ENCODE measurements at regions not wholly inside any gene's neighbourhood (a gene's known extent, or its start where the extent isn't known, plus 50 kb on each side); places are given as distances from the start of the nearest gene placed in this dataset.

GRCh38 chr6:167572841-167573271 is 248.0 kb downstream of the TTLL2 start:
- no peak for TF ChIP-seq CTCF (conservative IDR thresholded peaks at IDR 0.05; ENCODE audit: low read depth, low read length)
- no peak for TF ChIP-seq EZH2phosphoT487 (IDR thresholded peaks at IDR 0.05; ENCODE audit: borderline replicate concordance, low read length)
